Liver (tissue), 8 donors: ENCODE measurements at regions not wholly inside any gene's neighbourhood (a gene's known extent, or its start where the extent isn't known, plus 50 kb on each side); places are given as distances from the start of the nearest gene placed in this dataset.

ENCODE experiments used
- DNase-seq: peaks from one replicate; pipeline ENCODE4 v3.0.0-alpha.2; 2017; ENCODE audit warnings: low spot score
- H3K27ac ChIP-seq, 2 donors: one replicate each; pipeline ENCODE4 v1.7.0; 2013; ENCODE audit warnings: inconsistent platforms in 2 of 2, low read length in 2 of 2, control low read depth in 1 of 2, low read depth in 1 of 2, mild to moderate bottlenecking in 1 of 2
- H3K27me3 ChIP-seq, 4 donors: one replicate each; pipeline versions ENCODE4 v1.6.1 to v1.7.0; 2013; ENCODE audit warnings: low read length in 3 of 4, inconsistent platforms in 1 of 4, mild to moderate bottlenecking in 1 of 4, moderate library complexity in 1 of 4; ENCODE audit not compliant: control insufficient read depth in 4 of 4, insufficient read depth in 4 of 4
- H3K36me3 ChIP-seq, 4 donors: one replicate each; pipeline versions ENCODE4 v1.6.1 to v1.7.0; 2013; ENCODE audit warnings: low read length in 3 of 4, mild to moderate bottlenecking in 3 of 4, low read depth in 1 of 4, moderate library complexity in 1 of 4; ENCODE audit not compliant: control insufficient read depth in 4 of 4, insufficient read depth in 3 of 4
- H3K4me1 ChIP-seq, 4 donors: one replicate each; pipeline versions ENCODE4 v1.6.1 to v1.7.0; 2013; ENCODE audit warnings: low read length in 3 of 4, mild to moderate bottlenecking in 3 of 4, moderate library complexity in 1 of 4; ENCODE audit not compliant: control insufficient read depth in 4 of 4, insufficient read depth in 4 of 4
- H3K4me3 ChIP-seq, 3 donors: one replicate each; pipeline versions ENCODE4 v1.6.1 to v1.7.0; 2013; ENCODE audit warnings: low read length in 3 of 3, control low read depth in 1 of 3, low read depth in 1 of 3, mild to moderate bottlenecking in 1 of 3
- H3K9ac ChIP-seq, 2 donors: one replicate each; pipeline ENCODE4 v1.7.0; 2013; ENCODE audit warnings: low read length in 2 of 2, mild to moderate bottlenecking in 2 of 2, moderate library complexity in 2 of 2, control low read depth in 1 of 2, low read depth in 1 of 2
- H3K9me3 ChIP-seq, 4 donors: one replicate each; pipeline versions ENCODE4 v1.6.1 to v1.7.0; 2013; ENCODE audit warnings: low read length in 3 of 4; ENCODE audit not compliant: control insufficient read depth in 4 of 4
- ATF3 ChIP-seq: IDR thresholded peaks from 2 replicates; pipeline ENCODE4 v1.6.1; 2016; ENCODE audit warnings: antibody characterized with exemption
- CTCF ChIP-seq: fragments of 150-350 bp; IDR thresholded peaks from 2 replicates; pipeline ENCODE4 v1.5.1; 2017; ENCODE audit warnings: improper control_type of control experiment, low read depth, low read length; ENCODE audit not compliant: missing input control
- EGR1 ChIP-seq, 2 donors: IDR thresholded peaks; 2 replicates each; pipeline ENCODE4 v1.6.1; 2016 to 2018; ENCODE audit warnings: antibody characterized with exemption in 2 of 2, low read depth in 2 of 2
- FOXA1 ChIP-seq: IDR thresholded peaks from 2 replicates; pipeline ENCODE4 v1.6.1; 2016; ENCODE audit warnings: antibody characterized with exemption
- FOXA2 ChIP-seq: IDR thresholded peaks from 2 replicates; pipeline ENCODE4 v1.6.1; 2016; ENCODE audit warnings: antibody characterized with exemption
- GABPA ChIP-seq, 2 donors: IDR thresholded peaks in 1 of 2; conservative IDR thresholded peaks in 1 of 2; 2 replicates each; pipeline ENCODE4 v1.6.1; 2016; ENCODE audit warnings: antibody characterized with exemption in 2 of 2, mild to moderate bottlenecking in 1 of 2, moderate library complexity in 1 of 2
- HNF4A ChIP-seq, 2 donors: conservative IDR thresholded peaks; 2 replicates each; pipeline ENCODE4 v1.6.1; 2016; ENCODE audit warnings: antibody characterized with exemption in 2 of 2, mild to moderate bottlenecking in 2 of 2
- HNF4G ChIP-seq: IDR thresholded peaks from 2 replicates; pipeline ENCODE4 v1.6.1; 2016; ENCODE audit warnings: antibody characterized with exemption
- JUND ChIP-seq, 2 donors: IDR thresholded peaks; 2 replicates each; pipeline ENCODE4 v1.6.1; 2016; ENCODE audit warnings: antibody characterized with exemption in 2 of 2
- MAX ChIP-seq: IDR thresholded peaks from 2 replicates; pipeline ENCODE4 v1.6.1; 2016; ENCODE audit warnings: antibody characterized with exemption
- NR2F2 ChIP-seq: IDR thresholded peaks from 2 replicates; pipeline ENCODE4 v1.6.1; 2016; ENCODE audit warnings: antibody characterized with exemption
- RAD21 ChIP-seq, 2 donors: IDR thresholded peaks; 2 replicates each; pipeline ENCODE4 v1.6.1; 2016; ENCODE audit warnings: antibody characterized with exemption in 2 of 2, mild to moderate bottlenecking in 2 of 2
- RXRA ChIP-seq, 2 donors: IDR thresholded peaks; 2 replicates each; pipeline ENCODE4 v1.6.1; 2017 to 2018; ENCODE audit warnings: antibody characterized with exemption in 2 of 2, mild to moderate bottlenecking in 1 of 2
- SP1 ChIP-seq: IDR thresholded peaks from 2 replicates; pipeline ENCODE4 v1.6.1; 2018; ENCODE audit warnings: antibody characterized with exemption, mild to moderate bottlenecking
- TAF1 ChIP-seq: conservative IDR thresholded peaks from 2 replicates; pipeline ENCODE4 v1.6.1; 2016; ENCODE audit warnings: antibody characterized with exemption, mild to moderate bottlenecking
- YY1 ChIP-seq: IDR thresholded peaks from 2 replicates; pipeline ENCODE4 v1.6.1; 2016; ENCODE audit warnings: antibody characterized with exemption, mild to moderate bottlenecking
- WGBS: extraction: QIAGEN DNeasy Blood & Tissue Kit; methylation state at CpG from one replicate; pipeline ENCODE4 v1.1.7; 2013; 5-methylcytosine and 5-hydroxymethylcytosine counted together
- TF ChIP-seq, protein P1 (sequence below): IDR thresholded peaks from 2 replicates; pipeline ENCODE4 v1.6.1; 2016; ENCODE audit warnings: antibody characterized with exemption, mild to moderate bottlenecking
- TF ChIP-seq, protein P2 (sequence below): IDR thresholded peaks from 2 replicates; pipeline ENCODE4 v1.6.1; 2016; ENCODE audit warnings: antibody characterized with exemption
- donor health status: healthy.
- donor health status: healthy.
- donor health status: healthy.
- donor health status: healthy.
- donor health status: healthy.

DNA sequence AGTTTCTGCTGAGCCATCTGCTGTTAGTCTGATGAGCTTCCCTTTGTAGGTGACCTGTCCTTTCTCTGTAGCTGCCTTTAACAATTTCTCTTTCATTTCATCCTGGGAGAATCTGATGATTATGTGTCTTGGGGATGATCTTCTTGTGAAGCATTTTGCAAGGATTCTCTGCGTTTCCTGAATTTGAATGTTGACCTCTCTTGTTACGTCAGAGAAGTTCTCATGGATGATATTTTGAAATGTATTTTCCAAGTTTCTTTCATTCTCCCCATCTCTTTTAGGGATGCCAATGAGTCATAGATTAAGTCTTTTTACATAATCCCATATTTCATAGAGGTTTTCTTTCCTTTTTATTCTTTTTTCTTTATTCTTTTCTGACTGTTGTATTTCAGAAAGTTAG is 184.2 kb upstream of the BET1 start:
- DNase-seq: no peak
- Histone ChIP-seq H3K9ac (no peak overlapping the region), H3K4me1 (no peaks in the 10 kb centered on the region), H3K27ac (no peak overlapping the region), H3K27me3 (no peaks in the 10 kb centered on the region), H3K9me3 (no peaks in the 10 kb centered on the region), H3K36me3 (no peaks in the 10 kb centered on the region), H3K4me3 (no peak overlapping the region)
- TF ChIP-seq, protein P1, sequence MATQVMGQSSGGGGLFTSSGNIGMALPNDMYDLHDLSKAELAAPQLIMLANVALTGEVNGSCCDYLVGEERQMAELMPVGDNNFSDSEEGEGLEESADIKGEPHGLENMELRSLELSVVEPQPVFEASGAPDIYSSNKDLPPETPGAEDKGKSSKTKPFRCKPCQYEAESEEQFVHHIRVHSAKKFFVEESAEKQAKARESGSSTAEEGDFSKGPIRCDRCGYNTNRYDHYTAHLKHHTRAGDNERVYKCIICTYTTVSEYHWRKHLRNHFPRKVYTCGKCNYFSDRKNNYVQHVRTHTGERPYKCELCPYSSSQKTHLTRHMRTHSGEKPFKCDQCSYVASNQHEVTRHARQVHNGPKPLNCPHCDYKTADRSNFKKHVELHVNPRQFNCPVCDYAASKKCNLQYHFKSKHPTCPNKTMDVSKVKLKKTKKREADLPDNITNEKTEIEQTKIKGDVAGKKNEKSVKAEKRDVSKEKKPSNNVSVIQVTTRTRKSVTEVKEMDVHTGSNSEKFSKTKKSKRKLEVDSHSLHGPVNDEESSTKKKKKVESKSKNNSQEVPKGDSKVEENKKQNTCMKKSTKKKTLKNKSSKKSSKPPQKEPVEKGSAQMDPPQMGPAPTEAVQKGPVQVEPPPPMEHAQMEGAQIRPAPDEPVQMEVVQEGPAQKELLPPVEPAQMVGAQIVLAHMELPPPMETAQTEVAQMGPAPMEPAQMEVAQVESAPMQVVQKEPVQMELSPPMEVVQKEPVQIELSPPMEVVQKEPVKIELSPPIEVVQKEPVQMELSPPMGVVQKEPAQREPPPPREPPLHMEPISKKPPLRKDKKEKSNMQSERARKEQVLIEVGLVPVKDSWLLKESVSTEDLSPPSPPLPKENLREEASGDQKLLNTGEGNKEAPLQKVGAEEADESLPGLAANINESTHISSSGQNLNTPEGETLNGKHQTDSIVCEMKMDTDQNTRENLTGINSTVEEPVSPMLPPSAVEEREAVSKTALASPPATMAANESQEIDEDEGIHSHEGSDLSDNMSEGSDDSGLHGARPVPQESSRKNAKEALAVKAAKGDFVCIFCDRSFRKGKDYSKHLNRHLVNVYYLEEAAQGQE: no peak
- no peak for TF ChIP-seq NR2F2
- no peak for TF ChIP-seq ATF3
- TF ChIP-seq JUND (IDR thresholded peaks at IDR 0.05): no peak
- TF ChIP-seq FOXA2: no peak
- no peak for TF ChIP-seq MAX
- TF ChIP-seq EGR1 (IDR thresholded peaks at IDR 0.05; ENCODE audit: low read depth in 2 of 2): no peak
- no peak for TF ChIP-seq FOXA1
- TF ChIP-seq HNF4A (conservative IDR thresholded peaks at IDR 0.05): no peak
- TF ChIP-seq HNF4G: no peak
- no peak for TF ChIP-seq TAF1
- TF ChIP-seq YY1: no peak
- no peak for TF ChIP-seq GABPA (IDR thresholded peaks at IDR 0.05 in 1 of 2, conservative IDR thresholded peaks at IDR 0.05 in 1 of 2)
- no peak for TF ChIP-seq SP1
- no peak for TF ChIP-seq RXRA (IDR thresholded peaks at IDR 0.05)
- TF ChIP-seq, protein P2, sequence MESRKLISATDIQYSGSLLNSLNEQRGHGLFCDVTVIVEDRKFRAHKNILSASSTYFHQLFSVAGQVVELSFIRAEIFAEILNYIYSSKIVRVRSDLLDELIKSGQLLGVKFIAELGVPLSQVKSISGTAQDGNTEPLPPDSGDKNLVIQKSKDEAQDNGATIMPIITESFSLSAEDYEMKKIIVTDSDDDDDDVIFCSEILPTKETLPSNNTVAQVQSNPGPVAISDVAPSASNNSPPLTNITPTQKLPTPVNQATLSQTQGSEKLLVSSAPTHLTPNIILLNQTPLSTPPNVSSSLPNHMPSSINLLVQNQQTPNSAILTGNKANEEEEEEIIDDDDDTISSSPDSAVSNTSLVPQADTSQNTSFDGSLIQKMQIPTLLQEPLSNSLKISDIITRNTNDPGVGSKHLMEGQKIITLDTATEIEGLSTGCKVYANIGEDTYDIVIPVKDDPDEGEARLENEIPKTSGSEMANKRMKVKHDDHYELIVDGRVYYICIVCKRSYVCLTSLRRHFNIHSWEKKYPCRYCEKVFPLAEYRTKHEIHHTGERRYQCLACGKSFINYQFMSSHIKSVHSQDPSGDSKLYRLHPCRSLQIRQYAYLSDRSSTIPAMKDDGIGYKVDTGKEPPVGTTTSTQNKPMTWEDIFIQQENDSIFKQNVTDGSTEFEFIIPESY: no peak
- no peak for TF ChIP-seq RAD21 (IDR thresholded peaks at IDR 0.05)
- TF ChIP-seq CTCF: no peak
- WGBS: 90% methylated on average over 2 of the region's 2 CpGs
